Thoracic aorta (tissue), 2 donors: ENCODE measurements at regions not wholly inside any gene's neighbourhood (a gene's known extent, or its start where the extent isn't known, plus 50 kb on each side); places are given as distances from the start of the nearest gene placed in this dataset.
A peak's percentile ranks its signal among the peaks of the same experiment; 100 is the strongest.

Experiments used
- ATAC-seq: fragments of 150-250 bp; one replicate; pipeline ENCODE4 v1.8.0; 2017; ENCODE audit warnings: low read depth; ENCODE audit not compliant: insufficient number of reproducible peaks, low FRiP score
- DNase-seq: peaks from one replicate; pipeline ENCODE4 v3.0.0-alpha.2; 2020; ENCODE audit warnings: low spot score
- H3K27ac ChIP-seq, 2 donors: fragments of 200-600 bp; sonication (generic); 1 replicate in 1 of 2; 2 replicates in 1 of 2; pipeline ENCODE4 v1.5.1; 2016; ENCODE audit warnings: mild to moderate bottlenecking in 2 of 2, moderate library complexity in 2 of 2
- H3K27me3 ChIP-seq: fragments of 200-600 bp; sonication (generic); replicated peaks from 2 replicates; pipeline ENCODE4 v1.6.0; 2016; ENCODE audit warnings: mild to moderate bottlenecking; ENCODE audit not compliant: insufficient read depth
- H3K36me3 ChIP-seq: fragments of 200-600 bp; sonication (generic); one replicate; pipeline ENCODE4 v1.5.1; 2016
- H3K4me1 ChIP-seq, 2 donors: fragments of 200-600 bp; sonication (generic); 1 replicate in 1 of 2; 2 replicates in 1 of 2; pipeline versions ENCODE4 v1.5.1 to v1.6.0; 2016; ENCODE audit warnings: low read depth in 2 of 2, mild to moderate bottlenecking in 1 of 2; ENCODE audit not compliant: control insufficient read depth in 1 of 2
- H3K4me3 ChIP-seq: fragments of 200-600 bp; sonication (generic); 2 replicates; pipeline ENCODE4 v1.5.1; 2016; ENCODE audit warnings: mild to moderate bottlenecking
- H3K9me3 ChIP-seq: fragments of 200-600 bp; sonication (generic); 2 replicates; pipeline ENCODE4 v1.5.1; 2016
- TF ChIP-seq, protein P1 (sequence below): fragments of 200-600 bp; sonication (generic); IDR thresholded peaks from one replicate; pipeline ENCODE4 v1.5.1; 2019; ENCODE audit warnings: antibody characterized with exemption

DNA sequence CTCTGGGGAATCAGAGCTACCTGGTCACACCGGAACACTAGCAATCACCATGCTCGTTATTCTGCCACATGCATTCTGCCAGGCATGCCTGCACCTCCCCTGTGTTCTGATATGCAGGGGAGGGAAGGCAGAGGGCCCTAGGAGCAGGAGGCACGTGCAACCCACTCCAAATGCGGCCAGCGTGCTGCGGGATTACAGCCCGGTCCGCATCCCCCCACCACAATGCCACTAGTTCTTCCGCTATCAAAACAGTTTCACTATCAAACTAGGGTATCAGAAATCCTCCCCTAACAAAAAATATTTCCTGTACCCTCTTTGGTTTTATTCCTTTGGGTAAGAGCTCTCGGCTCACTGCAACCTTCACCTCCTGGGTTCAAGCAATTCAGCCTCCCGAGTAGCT is 223.2 kb upstream of the IGF1R start:
- DNase-seq = no peak
- H3K27ac ChIP-seq = no peak overlapping the region
- no peak for ATAC-seq
- H3K36me3 ChIP-seq = no peaks in the 10 kb centered on the region
- TF ChIP-seq, protein P1, sequence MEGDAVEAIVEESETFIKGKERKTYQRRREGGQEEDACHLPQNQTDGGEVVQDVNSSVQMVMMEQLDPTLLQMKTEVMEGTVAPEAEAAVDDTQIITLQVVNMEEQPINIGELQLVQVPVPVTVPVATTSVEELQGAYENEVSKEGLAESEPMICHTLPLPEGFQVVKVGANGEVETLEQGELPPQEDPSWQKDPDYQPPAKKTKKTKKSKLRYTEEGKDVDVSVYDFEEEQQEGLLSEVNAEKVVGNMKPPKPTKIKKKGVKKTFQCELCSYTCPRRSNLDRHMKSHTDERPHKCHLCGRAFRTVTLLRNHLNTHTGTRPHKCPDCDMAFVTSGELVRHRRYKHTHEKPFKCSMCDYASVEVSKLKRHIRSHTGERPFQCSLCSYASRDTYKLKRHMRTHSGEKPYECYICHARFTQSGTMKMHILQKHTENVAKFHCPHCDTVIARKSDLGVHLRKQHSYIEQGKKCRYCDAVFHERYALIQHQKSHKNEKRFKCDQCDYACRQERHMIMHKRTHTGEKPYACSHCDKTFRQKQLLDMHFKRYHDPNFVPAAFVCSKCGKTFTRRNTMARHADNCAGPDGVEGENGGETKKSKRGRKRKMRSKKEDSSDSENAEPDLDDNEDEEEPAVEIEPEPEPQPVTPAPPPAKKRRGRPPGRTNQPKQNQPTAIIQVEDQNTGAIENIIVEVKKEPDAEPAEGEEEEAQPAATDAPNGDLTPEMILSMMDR = no peak
- H3K4me1 ChIP-seq = peaks cover 0 to 17% of the 10 kb centered on the region in 2 donors
- H3K27me3 ChIP-seq = no peaks in the 10 kb centered on the region
- H3K9me3 ChIP-seq = no peaks in the 10 kb centered on the region
- H3K4me3 ChIP-seq = no peak overlapping the region

DNA sequence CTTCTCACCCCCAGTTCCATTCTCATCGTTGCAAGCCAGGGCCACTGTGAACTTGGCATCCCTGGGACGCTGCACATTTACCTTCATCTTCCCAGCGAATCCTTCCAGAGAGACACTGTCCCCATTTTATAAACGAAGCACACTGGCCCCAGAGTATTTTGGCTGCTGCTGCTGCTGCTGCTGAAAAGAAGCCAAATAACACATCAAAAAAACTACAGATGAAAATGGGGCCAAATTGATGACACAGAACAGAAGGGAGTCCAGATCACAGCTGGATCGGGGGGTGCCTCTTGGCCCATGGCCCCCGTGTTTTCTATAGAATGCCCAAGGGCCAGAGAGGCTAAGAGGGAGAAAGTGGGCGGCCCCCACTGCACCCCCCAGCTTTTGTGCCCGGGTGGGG is 221.0 kb upstream of the IGF1R start:
- Histone ChIP-seq H3K36me3 (no peaks in the 10 kb centered on the region), H3K9me3 (no peaks in the 10 kb centered on the region), H3K4me3 (no peak overlapping the region), H3K27me3 (no peaks in the 10 kb centered on the region), H3K4me1 (no peaks in the 10 kb centered on the region), H3K27ac (no peak overlapping the region)
- DNase-seq = no peak
- TF ChIP-seq, protein P1 = no peak
- no peak for ATAC-seq

DNA sequence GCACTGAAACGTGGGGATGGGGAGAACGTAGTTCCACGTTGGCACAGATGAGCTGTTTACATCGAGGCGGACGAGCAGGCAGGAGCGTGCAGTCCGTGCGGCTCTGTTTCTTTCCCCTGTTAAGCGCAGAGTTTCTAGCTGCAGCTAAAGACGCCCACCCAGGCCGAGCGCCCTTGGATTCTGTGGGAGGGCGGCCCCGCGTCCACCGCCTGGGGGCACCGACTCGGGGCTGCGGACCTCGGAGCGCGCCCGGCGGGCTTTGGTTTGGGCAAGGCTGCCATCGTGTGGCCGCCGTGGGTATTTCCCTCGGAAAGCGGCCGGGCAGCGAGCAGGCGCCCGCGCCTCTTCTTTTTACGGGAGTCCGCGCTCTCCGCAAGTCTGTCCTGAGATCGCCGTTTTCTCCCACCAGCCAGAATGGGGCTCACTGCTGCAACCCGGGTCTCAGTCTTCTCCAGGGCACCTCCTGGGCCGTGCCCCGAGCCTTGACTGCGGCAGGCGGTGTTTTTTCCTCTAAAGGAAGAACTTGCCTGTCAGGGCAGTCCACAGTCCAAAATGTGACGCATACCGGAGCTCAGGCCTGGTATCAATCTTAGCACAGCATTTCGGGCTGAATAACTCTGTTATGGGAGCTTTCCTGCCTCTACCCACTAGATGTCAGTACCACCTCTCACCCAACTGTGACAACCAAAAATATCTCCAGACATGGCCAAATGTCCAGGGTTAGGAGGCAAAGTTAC is 219.9 kb upstream of the IGF1R start:
- no peaks in the 10 kb centered on the region for H3K4me1 ChIP-seq
- peak overlapping the region; percentile 77 to 81 for H3K27ac ChIP-seq
- H3K4me3 ChIP-seq = peak overlapping the region; percentile 70
- TF ChIP-seq, protein P1 = peak; percentile 87
- ATAC-seq = peak; percentile 82
- DNase-seq = peak; percentile 24
- no peaks in the 10 kb centered on the region for H3K9me3 ChIP-seq
- H3K36me3 ChIP-seq = no peaks in the 10 kb centered on the region
- H3K27me3 ChIP-seq = no peaks in the 10 kb centered on the region

DNA sequence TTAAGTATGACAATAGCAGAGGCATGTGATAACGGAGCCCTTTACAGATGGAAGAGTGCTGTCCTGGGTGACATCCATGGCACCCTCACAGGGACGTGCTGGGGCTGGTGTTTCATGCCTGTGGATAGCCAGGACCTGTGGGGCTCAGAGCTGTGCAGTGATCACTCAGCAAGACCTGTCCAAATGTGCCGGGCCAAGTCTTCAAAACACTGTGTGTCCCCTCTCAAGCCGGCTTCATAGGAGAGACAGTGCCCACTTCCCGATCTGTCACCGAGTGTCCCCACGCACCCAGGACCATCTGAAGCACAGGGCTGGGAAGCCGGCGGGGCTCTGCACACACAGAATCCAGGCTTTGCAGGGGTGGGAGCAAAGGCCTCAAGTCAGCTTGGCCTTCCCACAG is 217.2 kb upstream of the IGF1R start:
- Histone ChIP-seq H3K4me1 (no peaks in the 10 kb centered on the region), H3K27me3 (no peaks in the 10 kb centered on the region), H3K36me3 (no peaks in the 10 kb centered on the region), H3K4me3 (no peak overlapping the region), H3K27ac (no peak overlapping the region), H3K9me3 (no peaks in the 10 kb centered on the region)
- no peak for DNase-seq
- TF ChIP-seq, protein P1 = no peak
- no peak for ATAC-seq

DNA sequence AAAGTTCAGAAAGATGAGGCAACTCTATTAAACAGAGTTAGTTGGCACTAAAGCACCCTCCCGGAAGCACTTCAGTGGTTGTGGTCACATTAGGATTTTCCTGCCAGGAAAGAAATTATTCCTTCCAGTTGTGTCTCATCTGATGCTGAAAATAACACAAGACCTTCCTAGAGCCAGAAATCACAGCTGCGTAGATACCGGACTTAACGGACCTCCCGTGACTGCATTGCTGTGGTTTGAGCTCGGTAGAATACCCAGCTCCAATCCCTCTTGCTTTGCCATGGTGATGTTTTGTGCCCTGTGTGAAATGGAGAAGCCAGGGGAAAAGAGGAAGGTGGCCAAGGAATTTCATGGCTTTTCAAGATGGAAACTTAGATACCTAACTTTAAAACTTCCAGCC is 215.0 kb upstream of the IGF1R start:
- H3K4me3 ChIP-seq = no peak overlapping the region
- no peak for DNase-seq

More for the DNA sequence above, 215.0 kb upstream of the IGF1R start:
- H3K27me3 ChIP-seq = no peaks in the 10 kb centered on the region
- no peak overlapping the region for H3K27ac ChIP-seq
- ATAC-seq = no peak
- TF ChIP-seq, protein P1 = no peak
- H3K4me1 ChIP-seq = no peaks in the 10 kb centered on the region
- H3K9me3 ChIP-seq = no peaks in the 10 kb centered on the region
- no peaks in the 10 kb centered on the region for H3K36me3 ChIP-seq
